ENCODE measurements at regions not wholly inside any gene's neighbourhood (a gene's known extent, or its start where the extent isn't known, plus 50 kb on each side); places are given as distances from the start of the nearest gene placed in this dataset.
"Not testable (repeated sequence)": the region's sequence is repeated elsewhere in the genome, so short reads cannot be mapped to it uniquely, and the experiment has no call there.

- intact Hi-C loops (cut with DNase I): no loop called here
- Histone ChIP-seq H3K4me3 (no peak overlapping the region), H3K9me3 (no peaks in the 10 kb centered on the region), H3K27me3 (peaks cover 0 to 4% (median 0%) of the 10 kb centered on the region in 9 donors), H3K27ac (no peak overlapping the region), H3K4me1 (no peaks in the 10 kb centered on the region), H3K36me3 (no peaks in the 10 kb centered on the region)
- ATAC-seq (peak in 1 of 4 donors; percentile 72), DNase-seq (no peak)
- 53 to 70% (median 61%) methylated on average over 1 of the region's 1 CpG for WGBS, 4 donors
- no peak for TF ChIP-seq POLR2A (IDR thresholded peaks at IDR 0.05)
- no peak for TF ChIP-seq CTCF (IDR thresholded peaks at IDR 0.05)
These were observed 244.9 kb downstream of the SP3 start for GRCh38 chr2:173720306-173720705.

DNA sequence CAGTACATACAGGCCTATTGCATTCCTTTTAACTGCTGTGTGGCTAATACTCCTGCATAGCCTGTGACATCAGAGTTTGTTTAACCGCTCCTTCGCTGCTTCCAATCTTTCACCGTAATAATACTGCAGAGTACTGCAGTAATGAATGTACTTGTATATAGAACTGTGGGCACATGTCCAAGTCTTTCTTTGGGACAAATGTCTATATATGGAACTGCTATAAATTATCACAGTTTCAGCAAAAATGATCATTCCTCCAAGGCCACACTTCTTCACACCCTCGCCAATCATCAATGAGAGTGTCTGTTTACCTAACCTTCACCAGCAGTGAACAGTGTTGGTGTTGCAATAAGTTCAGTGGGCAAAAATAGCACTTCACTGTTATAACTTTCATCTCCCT, 230.4 kb downstream of the SP3 start:
- no peaks in the 10 kb centered on the region for H3K4me1 ChIP-seq
- no peaks in the 10 kb centered on the region for H3K27me3 ChIP-seq
- H3K9me3 ChIP-seq: no peaks in the 10 kb centered on the region
- H3K36me3 ChIP-seq: no peaks in the 10 kb centered on the region
- no peak for ATAC-seq
- H3K4me3 ChIP-seq: no peak overlapping the region
- no peak overlapping the region for H3K27ac ChIP-seq
- WGBS, 4 donors: 81 to 91% (median 87%) methylated on average over 4 of the region's 4 CpGs
- TF ChIP-seq CTCF (IDR thresholded peaks at IDR 0.05): no peak
- no peak for TF ChIP-seq POLR2A (IDR thresholded peaks at IDR 0.05)
- intact Hi-C loops (cut with DNase I): no loop called here
- DNase-seq: no peak

DNA sequence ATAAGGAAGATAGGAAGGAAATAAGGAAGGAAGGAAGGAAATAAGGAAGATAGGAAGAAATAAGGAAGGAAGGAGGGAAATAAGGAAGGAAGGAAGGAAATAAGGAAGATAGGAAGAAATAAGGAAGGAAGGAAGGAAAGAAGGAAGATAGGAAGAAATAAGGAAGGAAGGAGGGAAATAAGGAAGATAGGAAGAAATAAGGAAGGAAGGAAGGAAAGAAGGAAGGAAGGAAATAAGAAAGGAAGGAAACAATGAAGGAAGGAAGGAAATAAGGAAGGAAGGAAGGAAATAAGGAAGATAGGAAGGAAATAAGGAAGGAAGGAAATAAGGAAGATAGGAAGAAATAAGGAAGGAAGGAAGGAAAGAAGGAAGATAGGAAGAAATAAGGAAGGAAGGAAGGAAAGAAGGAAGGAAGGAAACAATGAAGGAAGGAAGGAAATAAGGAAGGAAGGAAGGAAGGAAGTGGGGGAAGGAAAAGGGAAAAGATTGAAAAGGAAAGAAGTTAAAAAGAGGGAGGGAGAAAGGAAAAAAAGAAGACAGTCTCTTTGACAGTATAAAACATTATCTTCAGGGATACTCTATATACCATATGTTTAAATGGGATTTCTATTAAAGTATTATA, 227.1 kb downstream of the SP3 start:
- H3K9me3 ChIP-seq; H3K4me1 ChIP-seq; DNase-seq; intact Hi-C loops (cut with DNase I); ATAC-seq; H3K36me3 ChIP-seq; H3K27me3 ChIP-seq; H3K4me3 ChIP-seq; H3K27ac ChIP-seq: not testable (repeated sequence)

GRCh38 chr2:173739006-173739405, 226.2 kb downstream of the SP3 start:
- no peak for DNase-seq
- Histone ChIP-seq H3K27me3 (peaks cover 0 to 3% (median 0%) of the 10 kb centered on the region in 9 donors), H3K9me3 (no peaks in the 10 kb centered on the region), H3K4me3 (no peak overlapping the region), H3K4me1 (no peaks in the 10 kb centered on the region), H3K36me3 (no peaks in the 10 kb centered on the region), H3K27ac (no peak overlapping the region)
- intact Hi-C loops (cut with DNase I): no loop called here
- TF ChIP-seq CTCF (IDR thresholded peaks at IDR 0.05) (no peak), POLR2A (IDR thresholded peaks at IDR 0.05) (no peak)
- ATAC-seq: no peak
- 83 to 90% (median 85%) methylated on average over 5 of the region's 5 CpGs for WGBS, 4 donors

DNA sequence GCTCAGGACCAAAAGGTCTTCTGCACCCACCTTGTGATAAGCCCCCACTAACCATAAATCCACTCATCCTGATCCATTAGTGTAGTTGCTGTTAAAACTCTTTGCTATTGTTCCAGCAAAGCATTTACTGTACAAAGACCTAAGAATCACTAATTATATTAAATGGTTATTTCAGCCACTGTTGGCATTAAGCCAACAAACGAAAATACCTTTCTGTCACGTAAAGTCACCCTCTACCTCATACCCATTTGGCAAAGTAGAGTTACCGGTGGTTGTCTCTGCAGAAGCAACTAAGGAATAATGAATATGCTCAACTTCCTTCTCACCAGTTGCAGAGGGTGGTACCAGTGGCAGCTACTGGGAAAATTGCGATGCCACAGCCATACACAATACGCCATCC, 224.5 kb downstream of the SP3 start:
- intact Hi-C loops (cut with DNase I): loop anchor here in 1 of 10 donors (10.0 kb wide), 1 partner anchor 336 kb away; no protein-coding TSS in a partner anchor
- no peak overlapping the region for H3K27ac ChIP-seq
- H3K27me3 ChIP-seq: peaks cover 0 to 3% (median 0%) of the 10 kb centered on the region in 9 donors
- ATAC-seq (no peak), DNase-seq (no peak)
- TF ChIP-seq CTCF (IDR thresholded peaks at IDR 0.05) (no peak), POLR2A (IDR thresholded peaks at IDR 0.05) (no peak)
- H3K9me3 ChIP-seq: no peaks in the 10 kb centered on the region
- WGBS, 4 donors: 69 to 81% (median 77%) methylated on average over 5 of the region's 5 CpGs
- H3K4me1 ChIP-seq: no peaks in the 10 kb centered on the region
- H3K4me3 ChIP-seq: no peak overlapping the region
- no peaks in the 10 kb centered on the region for H3K36me3 ChIP-seq
